HPDE6-E6E7 (cell line): ENCODE measurements at regions not wholly inside any gene's neighbourhood (a gene's known extent, or its start where the extent isn't known, plus 50 kb on each side); places are given as distances from the start of the nearest gene placed in this dataset.
"Not testable (repeated sequence)": the region's sequence is repeated elsewhere in the genome, so short reads cannot be mapped to it uniquely, and the experiment has no call there.

ENCODE experiments used
- DNase-seq: peaks from one replicate; pipeline ENCODE4 v3.0.0; 2011; ENCODE audit warnings: missing footprints; ENCODE audit errors: extremely low spot score

DNA sequence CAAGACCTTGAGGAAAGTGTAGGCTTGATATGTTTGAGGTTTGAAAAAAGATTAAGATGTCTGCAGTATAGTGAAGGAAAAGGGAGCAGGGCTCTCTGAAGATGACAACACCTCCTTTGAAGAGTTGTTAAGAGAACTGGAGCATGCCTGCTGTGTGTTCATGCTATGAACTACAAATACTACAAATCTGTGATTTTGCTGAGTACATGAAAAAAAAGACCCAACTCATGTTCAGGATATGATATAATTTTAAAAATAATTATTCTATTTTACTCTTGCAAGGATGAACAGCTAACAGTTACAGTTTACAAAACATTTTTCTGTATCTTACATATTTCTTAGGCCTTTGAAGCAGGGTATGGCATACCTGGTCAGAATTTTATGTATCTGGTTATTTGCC is 305.4 kb upstream of the CWC22 start:
- no peak for DNase-seq

GRCh38 chr2:180307096-180307495 is 300.0 kb upstream of the CWC22 start:
- no peak for DNase-seq

GRCh38 chr2:180306346-180306745 is 299.2 kb upstream of the CWC22 start:
- DNase-seq: no peak

GRCh38 chr2:180291552-180292421 is 284.7 kb upstream of the CWC22 start:
- peak; percentile 37 for DNase-seq

- DNase-seq: peak; percentile 23
Observed at GRCh38 chr2:180291060-180291459, 284.0 kb upstream of the CWC22 start.

- no peak for DNase-seq
Observed at GRCh38 chr2:180289627-180290026, 282.5 kb upstream of the CWC22 start.

- no peak for DNase-seq
Observed at GRCh38 chr2:180279581-180279980, 272.5 kb upstream of the CWC22 start.

DNA sequence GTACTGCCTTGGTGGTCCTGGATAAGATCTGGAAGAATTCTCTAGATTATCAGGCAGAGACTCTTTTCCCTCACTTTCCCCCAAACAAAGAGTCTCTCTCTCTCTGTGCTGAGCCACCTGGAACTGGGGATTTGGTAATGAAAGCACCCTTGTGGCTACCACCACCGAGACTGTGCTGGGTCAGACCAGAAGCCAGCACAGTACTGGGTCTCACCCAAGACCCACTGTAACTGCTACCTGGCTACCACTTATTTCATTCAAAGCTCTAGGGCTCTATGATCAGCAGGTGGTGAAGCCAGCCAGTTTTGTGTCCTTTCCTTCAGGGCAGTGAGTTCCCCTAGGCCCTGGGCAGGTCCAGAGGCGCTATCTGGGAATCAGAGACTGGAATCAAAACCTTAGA is 269.6 kb upstream of the CWC22 start:
- no peak for DNase-seq

- no peak for DNase-seq
Observed at GRCh38 chr2:180268006-180268405, 260.9 kb upstream of the CWC22 start.

GRCh38 chr2:180261976-180262375 is 254.9 kb upstream of the CWC22 start:
- no peak for DNase-seq

DNA sequence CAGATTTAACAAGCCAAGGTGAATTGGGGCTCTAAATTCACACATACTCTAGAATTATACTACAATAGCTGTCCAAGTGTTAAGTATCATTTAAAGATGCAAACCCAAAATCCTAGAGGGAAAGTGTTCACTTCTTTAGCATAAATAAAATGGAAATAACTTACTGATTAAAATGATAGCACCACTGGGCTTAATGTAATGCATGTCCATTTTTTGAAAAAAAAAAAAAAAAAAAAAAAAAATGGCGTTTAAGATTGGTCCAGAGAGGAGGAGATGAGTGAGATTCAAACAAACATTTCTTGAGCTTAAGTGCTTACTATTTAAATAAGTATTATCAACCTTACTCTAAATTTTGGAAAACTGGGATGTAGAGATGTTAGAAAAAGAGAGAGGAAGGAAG is 251.5 kb upstream of the CWC22 start:
- no peak for DNase-seq

DNA sequence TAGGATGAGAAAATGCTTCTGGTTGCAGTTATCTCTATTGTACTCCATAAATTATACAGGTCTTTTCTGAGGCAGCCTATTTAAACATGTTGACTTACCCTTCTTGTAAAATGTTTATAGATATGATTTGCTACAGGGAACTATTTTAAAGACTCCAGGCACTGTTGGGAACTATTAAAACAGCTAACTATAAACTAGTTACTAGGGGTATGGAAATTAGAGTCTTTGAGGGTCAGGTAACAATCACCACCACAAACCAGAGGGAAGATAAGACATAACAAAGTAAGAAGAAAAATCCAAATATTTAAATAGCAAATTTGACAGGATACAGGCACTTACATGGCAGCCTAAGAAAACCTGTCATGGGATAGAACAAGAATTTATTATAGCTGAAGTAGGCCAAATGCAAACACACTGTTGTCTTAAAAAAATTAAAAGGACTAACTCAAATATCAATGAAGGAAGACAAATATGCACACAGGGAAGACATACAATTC is 251.0 kb upstream of the CWC22 start:
- DNase-seq: no peak

GRCh38 chr2:180257247-180257646 is 250.2 kb upstream of the CWC22 start:
- no peak for DNase-seq

DNA sequence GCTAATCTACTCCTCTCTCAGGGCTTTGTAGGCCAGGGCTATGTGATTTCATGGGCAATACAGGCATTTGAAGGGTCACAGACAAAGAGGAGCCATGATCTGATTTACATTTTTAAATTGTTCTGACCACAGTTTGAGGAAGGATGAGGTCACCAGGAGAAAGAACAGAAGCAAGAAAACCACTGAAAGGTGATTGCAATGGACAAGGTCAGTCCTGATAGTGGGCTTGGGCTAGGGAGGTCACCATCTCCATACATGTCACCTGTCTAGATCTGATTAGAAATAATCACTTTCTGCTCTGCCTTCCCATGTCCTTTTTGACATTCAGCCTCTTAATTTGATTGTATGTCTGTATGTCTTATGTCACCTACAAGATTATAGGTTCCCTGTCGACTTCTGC is 248.9 kb upstream of the CWC22 start:
- no peak for DNase-seq

- DNase-seq: no peak
Observed at GRCh38 chr2:180254872-180255271, 247.8 kb upstream of the CWC22 start.

- DNase-seq: no peak
Observed at GRCh38 chr2:180247658-180248057, 240.6 kb upstream of the CWC22 start.

GRCh38 chr2:180246268-180246667 is 239.2 kb upstream of the CWC22 start:
- DNase-seq: no peak

GRCh38 chr2:180240774-180241173 is 233.7 kb upstream of the CWC22 start:
- peak; percentile 14 for DNase-seq

GRCh38 chr2:180238729-180239128 is 231.6 kb upstream of the CWC22 start:
- no peak for DNase-seq

DNA sequence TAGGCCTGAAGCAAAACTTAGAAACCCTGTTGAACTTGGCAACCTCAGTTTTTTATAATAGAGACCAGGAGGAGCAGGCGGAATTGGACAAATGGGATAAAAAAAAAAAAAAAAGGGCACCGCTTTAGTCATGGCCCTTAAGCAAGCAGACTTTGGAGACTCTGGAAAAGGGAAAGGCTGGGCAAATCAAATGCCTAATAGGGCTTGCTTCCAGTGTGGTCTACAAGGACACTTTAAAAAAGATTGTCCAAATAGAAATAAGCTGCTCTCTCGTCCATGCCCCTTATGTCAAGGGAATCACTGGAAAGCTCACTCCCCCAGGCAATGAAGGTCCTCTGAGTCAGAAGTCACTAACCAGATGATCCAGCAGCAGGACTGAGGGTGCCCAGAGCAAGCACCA is 229.0 kb upstream of the CWC22 start:
- not testable (repeated sequence) for DNase-seq

DNA sequence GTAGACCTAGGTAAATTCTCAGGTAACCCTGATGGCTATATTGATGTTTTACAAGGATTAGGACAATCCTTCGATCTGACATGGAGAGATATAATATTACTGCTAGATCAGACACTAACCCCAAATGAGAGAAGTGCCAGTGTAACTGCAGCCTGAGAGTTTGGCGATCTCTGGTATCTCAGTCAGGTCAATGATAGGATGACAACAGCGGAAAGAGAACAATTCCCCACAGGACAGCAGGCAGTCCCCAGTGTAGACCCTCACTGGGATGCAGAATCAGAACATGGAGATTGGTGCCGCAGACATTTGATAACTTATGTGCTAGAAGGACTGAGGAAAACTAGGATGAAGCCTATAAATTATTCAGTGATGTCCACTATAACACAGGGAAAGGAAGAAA is 228.4 kb upstream of the CWC22 start:
- DNase-seq: not testable (repeated sequence)

DNA sequence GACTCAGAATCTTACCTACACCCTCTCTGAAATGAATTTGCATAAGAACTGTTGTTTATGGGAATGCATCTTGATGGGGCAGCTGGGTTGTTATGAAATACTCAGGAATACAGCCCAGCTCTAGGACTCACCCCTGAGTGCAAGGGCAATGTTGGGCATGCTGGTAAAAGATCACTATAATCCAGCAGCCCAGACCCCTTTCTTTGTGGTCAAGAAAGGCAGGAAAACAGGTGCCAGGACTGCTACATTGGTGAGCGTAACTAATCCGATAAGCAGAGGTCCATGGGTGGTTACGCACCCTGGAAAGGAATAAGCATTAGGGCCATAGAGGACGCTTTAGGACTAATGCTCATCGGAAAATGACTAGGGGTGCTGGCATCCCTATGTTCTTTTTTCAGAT is 227.9 kb upstream of the CWC22 start:
- not testable (repeated sequence) for DNase-seq

DNA sequence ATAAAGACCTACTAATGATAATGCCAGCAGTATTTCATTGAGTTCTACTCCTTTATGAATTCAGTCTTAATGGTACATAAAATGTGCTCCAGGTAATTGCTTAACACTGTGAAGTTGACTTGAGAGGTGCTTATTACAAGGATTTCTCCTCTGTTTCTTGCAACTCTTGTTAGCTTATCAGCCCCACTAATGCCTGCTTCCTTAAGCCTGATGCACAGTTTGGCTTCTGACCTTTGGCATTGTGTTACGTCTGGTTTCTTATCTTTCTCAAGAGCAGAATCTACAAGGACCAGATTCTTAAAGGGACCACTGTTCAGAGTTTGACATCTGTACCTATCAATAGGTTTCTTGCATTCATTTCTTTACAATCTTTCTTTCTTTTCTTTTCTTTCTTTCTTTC is 223.9 kb upstream of the CWC22 start:
- no peak for DNase-seq

GRCh38 chr2:180227461-180227860 is 220.4 kb upstream of the CWC22 start:
- no peak for DNase-seq
